Activated T-helper 17 cell treated with anti-CD3 and anti-CD28 coated beads, Interleukin-2, amount 50 U/mL, for 72 hours (primary cell): ENCODE measurements at regions not wholly inside any gene's neighbourhood (a gene's known extent, or its start where the extent isn't known, plus 50 kb on each side); places are given as distances from the start of the nearest gene placed in this dataset.
"Not testable (repeated sequence)": the region's sequence is repeated elsewhere in the genome, so short reads cannot be mapped to it uniquely, and the experiment has no call there.

Source experiments
- ATAC-seq: fragments of 150-1000 bp; cut with Tn5 transposase; replicated peaks from 2 replicates; pipeline ENCODE4 v1.10.0; 2021; ENCODE audit warnings: mild to moderate bottlenecking, moderate library complexity
- H3K27ac Mint-ChIP-seq: one replicate; pipeline ENCODE4 v1.8.0; 2022; ENCODE audit warnings: mixed read lengths
- H3K27me3 Mint-ChIP-seq: one replicate; pipeline ENCODE4 v1.8.0; 2022; ENCODE audit warnings: mixed read lengths
- H3K36me3 Mint-ChIP-seq: one replicate; pipeline ENCODE4 v1.8.0; 2022; ENCODE audit warnings: low read depth, mild to moderate bottlenecking, mixed read lengths
- H3K4me1 Mint-ChIP-seq: one replicate; pipeline ENCODE4 v1.8.0; 2022; ENCODE audit warnings: mixed read lengths
- H3K4me3 Mint-ChIP-seq: one replicate; pipeline ENCODE4 v1.8.0; 2022; ENCODE audit warnings: mild to moderate bottlenecking, mixed read lengths
- H3K9me3 Mint-ChIP-seq: one replicate; pipeline ENCODE4 v1.8.0; 2022; ENCODE audit warnings: mixed read lengths

GRCh38 chr17:43299300-43300076 lies 65.7 kb upstream of the RNU2-1 start:
- ATAC-seq, H3K27me3 Mint-ChIP-seq, H3K36me3 Mint-ChIP-seq, H3K4me1 Mint-ChIP-seq, H3K4me3 Mint-ChIP-seq, H3K9me3 Mint-ChIP-seq, H3K27ac Mint-ChIP-seq: not testable (repeated sequence)

GRCh38 chr17:43289670-43290069 lies 55.9 kb upstream of the RNU2-1 start:
- H3K4me3 Mint-ChIP-seq, H3K9me3 Mint-ChIP-seq, H3K4me1 Mint-ChIP-seq, H3K27me3 Mint-ChIP-seq, ATAC-seq, H3K27ac Mint-ChIP-seq, H3K36me3 Mint-ChIP-seq: not testable (repeated sequence)

GRCh38 chr17:43283606-43284005 lies 49.8 kb upstream of the RNU2-1 start:
- not testable (repeated sequence) for ATAC-seq, H3K27me3 Mint-ChIP-seq, H3K4me1 Mint-ChIP-seq, H3K36me3 Mint-ChIP-seq, H3K9me3 Mint-ChIP-seq, H3K27ac Mint-ChIP-seq, H3K4me3 Mint-ChIP-seq
